Medulla oblongata (tissue), 1 donor: ENCODE measurements at regions not wholly inside any gene's neighbourhood (a gene's known extent, or its start where the extent isn't known, plus 50 kb on each side); places are given as distances from the start of the nearest gene placed in this dataset.

Experiments used
- DNase-seq: peaks from one replicate; pipeline ENCODE4 v3.0.0-alpha.2; 2015; ENCODE audit errors: extremely low spot score

DNA sequence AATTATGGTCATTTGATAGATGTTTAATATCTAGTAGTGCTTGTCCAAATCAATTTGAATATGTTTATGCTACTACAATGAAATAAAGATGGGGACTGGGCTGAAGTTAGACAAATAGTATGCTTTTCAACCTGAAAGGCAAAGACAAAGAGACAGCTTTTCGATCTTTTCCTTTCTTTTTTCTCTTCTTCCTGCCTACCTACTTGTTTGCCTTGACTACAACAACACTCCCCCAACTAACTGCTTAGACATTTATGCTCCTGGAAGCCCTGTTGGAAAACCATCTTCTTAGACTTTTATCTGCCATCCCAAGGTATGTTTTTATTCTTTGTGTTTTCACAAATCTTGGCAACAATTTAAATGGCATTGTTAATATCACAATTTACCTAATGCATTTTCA, 374.4 kb upstream of the DDI1 start:
- no peak for DNase-seq

DNA sequence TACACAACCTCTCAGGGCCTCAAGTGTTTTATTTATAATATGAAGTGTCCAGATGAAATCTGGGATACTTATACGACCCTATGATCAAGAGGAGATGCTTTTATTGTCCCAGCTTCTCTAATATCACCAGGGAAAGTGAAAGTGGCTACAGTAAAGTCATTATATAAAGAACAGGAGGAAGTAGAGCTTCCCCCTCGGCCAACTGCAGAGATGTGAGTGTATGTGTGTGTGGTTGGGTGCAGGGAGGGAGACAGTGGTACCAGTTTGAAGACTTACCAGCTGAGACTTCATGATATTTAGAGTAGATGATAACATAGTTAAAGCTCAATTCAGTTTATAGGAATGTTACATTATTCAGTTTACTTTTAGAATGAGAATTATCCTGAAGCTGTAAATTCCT, 373.6 kb upstream of the DDI1 start:
- peak; percentile 38 for DNase-seq

DNA sequence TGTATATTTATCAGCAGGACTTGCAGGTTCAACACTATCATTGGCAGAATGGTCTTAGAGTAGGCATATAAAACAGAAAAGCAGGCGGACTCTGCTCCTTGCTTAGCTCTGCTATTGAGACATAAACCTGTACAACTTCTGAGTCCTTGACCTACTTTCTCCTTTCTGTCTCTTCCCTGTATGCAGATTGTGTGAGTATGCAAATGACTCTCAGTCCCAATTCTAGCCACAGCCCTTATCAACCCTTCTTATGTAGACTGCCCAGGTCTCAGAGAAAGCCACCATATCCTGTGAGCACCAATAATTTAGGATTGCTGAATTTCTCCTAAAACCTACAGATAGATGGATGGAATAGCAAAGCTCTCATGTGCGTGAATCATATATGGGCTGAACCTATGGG, 367.6 kb upstream of the DDI1 start:
- DNase-seq, result no peak

DNA sequence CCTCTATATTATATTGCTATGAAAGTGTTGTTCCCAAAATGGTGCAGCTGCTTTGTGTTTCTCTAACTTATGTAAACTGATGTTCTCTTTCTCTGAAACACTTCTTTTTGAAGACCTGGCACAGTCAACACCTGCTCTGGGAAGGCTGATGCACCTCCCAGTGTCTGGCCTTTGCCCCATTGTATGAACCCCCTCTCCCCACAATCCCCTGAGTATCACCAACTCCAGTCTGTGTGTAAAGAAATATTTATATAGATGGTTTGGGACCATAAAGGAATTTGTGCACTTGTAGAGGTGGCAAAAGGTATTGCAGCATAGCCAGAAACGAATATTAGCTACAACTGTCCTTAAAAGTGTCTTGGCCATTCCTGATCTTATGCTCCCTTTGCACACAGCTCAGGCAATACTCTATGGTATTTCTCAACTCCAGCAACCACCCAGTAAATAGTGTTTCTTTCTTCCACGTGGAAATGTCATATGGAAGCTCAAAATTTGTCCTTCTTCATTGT, 365.2 kb upstream of the DDI1 start:
- no peak for DNase-seq

DNA sequence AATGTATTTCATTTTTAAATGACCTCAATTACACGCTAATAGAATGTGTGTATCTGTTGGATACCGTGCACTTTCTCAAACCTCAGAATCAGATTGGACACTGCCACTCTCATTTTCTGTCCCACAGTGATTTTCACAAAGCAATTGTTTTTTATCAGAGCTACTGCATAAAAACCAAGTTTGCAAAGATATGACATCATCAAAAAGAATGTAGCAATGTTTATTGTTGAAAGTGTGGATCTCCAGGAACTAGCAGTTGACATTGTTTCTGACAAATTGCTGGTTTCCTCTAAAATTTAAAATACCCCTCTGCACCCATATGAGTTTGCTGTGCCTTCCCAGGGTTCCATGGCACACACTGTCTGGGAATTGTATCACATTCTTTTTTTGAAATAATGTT, 362.7 kb upstream of the DDI1 start:
- no peak for DNase-seq

DNA sequence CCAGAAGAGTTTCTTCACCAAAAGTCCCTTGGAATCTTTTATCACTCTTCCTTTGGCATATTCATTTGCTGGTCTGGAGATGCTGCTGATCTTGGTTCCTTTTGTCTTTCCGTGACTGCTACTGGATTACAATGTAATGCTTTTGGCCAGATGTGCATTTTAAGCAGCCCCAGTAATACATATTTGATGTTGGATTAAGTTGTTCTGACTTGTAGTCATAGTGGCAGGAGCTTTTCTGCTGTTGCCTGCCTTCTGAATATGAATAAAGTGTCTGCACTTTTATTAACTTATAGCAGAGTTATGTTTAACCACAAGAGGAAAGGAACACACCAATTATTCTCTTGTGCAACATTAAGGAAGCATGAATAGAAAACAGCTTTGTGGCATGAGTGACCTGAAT, 360.0 kb upstream of the DDI1 start:
- no peak for DNase-seq

DNA sequence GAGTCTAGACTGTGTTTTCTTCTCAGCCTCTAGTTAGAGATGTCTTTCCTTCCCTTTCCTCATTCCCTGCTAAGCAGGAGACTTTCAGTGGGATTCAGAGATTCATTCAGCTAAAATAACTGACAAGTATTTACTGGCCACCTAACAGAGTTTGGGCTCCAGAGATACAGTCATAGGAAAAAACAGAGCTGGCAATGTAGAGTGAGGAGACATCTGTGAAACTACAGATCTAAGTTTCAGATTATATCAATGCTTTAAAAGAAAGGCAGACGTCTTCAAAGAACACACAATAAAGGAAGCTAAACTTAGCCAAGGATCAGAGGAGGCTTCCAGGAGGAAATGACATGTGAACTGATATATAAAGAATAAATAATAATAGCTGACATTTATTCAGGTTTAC, 355.6 kb upstream of the DDI1 start:
- DNase-seq, result no peak

DNA sequence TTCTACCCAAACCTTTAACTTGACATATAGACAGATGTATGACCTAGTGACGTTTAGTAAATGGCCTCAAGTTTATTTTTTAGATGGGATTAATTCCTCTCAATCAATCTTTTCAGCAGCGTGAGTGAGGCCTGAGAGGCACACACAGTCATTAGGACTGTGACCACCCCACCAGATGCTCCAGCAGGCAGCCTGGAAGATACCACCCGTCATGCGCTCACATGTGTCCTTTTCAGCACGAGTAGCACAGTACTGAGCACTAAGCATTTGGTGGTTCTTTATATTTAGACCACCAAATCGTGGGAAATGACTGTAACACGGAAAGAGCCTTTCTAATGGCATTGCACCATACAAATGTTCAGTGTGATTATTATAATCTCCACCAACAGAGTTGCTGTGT, 354.6 kb upstream of the DDI1 start:
- no peak for DNase-seq

DNA sequence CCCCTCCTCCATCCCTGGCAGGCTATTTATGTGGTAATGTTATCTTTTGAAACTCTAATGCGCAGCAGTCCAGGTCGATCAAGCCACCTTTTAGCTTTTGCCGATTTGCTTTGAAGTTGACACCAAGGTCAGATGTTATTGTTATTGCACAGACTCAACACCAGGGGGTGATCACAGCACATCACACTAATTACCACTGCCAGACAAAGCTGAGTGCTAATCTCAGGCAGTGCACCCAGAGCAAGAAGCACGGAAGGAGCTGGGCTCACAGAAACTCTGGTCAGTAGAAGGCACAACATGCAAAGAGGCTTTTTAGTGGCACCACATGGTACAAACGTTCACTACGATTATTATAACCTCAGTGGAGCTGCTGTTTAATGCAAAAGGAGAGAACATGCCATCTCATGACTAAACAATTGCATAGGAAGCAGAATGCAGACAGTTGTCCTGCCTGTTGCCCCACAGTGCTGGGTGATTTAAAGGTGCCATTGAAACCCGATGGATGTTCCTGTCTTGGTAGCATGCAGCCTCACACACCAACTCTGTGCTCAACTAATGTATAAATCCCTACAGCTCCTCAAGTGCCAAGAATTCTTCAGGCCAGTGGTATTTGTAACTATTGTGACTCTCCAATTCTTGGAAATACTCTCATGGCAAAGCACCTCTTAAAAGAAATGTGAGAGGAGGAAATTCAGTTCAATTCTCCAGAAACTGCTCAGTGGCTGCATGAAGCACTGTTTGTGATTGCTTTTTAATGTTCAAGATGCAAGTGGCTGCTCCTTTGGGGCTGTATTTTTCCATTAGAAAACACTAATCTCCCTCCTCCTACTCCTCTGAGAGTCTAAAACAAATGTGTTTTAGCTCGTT, 353.9 kb upstream of the DDI1 start:
- peak; percentile 86 for DNase-seq

DNA sequence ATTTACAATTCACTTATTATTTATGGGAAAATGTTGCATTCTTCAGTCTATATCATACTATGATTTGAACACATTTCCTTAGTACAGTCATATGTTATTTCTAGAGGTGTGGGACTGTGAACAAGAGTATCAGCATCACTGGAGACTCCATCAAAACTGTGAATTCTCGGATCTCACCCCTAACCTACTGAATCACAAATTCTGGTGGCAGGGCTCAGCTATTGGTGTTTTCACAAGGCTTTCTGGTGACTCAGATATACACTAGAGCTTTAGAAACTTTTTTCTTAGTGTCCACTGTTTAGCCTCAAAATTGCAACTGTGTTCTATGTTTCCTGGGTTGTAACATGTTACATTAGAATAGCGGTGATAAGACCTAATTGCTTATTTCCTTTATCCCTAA, 352.9 kb upstream of the DDI1 start:
- DNase-seq, result no peak

DNA sequence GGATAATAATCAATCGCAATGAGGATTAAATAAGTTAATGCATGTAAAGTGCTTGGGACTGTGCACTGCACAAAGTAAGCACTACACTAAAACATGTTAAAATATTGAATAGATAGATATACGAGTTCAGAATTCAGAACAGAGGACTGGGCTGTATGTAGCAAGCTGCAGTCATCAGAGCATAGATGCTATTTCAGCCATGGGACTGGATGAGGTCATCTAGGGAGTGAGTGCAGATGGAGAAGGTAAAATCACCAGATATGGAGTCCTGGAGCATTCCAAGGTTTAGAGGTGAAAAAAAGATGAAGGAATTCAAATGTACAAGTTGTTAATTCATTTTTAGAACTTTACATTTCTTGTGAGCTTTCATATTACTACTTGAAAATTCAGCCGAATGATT, 347.5 kb upstream of the DDI1 start:
- no peak for DNase-seq

DNA sequence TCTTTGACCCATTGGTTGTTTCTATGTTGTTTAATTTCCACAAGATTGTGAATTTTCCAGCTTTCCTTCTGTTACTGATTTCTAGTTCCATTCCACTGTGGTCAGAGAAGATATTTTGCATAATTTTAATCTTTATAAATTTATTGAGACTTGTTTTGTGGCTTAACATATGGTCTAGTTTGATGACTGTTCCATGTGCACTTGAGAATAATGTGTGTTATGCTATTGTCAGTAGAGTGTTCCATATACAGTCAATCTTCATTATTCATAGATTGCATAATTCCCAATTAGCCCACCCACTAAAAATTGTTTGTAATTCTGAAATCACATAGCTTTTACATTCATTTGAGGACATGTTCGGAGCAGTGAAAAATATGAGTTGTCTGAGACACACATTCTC, 346.1 kb upstream of the DDI1 start:
- DNase-seq, result no peak

DNA sequence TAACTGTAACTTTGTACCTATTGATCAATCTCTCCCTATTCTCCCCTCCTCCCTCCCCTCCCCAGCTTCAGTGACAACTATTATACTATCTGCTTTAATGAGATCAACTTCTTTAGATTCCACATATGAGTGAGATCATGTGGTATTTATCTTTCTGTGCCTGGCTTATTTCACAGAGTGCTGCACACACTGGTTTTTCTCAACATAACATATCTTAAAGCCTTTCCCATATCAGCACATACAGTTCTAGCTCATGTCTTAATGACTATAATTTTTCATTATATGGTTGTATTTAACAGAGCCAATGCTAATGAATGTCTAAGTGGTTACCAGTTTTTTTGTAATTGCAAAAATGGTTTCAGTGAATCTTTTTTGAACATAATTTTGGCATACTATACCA, 340.3 kb upstream of the DDI1 start:
- no peak for DNase-seq

DNA sequence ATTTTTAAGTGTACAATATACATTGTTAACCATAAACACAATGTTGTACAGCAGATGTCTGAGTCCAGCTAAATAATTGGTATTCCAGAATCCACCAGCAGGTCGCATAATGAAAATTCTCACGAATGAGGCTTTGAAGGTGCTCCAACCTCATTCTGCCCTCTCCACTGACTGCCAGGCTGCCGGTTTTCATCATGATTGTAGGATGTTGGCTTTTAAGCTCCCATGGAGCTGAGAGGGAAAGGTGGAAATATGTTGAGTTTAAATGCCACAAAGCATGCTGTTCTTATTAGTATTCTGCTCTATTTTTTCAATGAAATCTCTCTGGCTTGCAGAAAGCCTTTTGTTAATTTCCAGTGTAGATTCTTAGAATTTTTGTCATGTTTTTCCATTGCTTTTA, 337.2 kb upstream of the DDI1 start:
- no peak for DNase-seq

DNA sequence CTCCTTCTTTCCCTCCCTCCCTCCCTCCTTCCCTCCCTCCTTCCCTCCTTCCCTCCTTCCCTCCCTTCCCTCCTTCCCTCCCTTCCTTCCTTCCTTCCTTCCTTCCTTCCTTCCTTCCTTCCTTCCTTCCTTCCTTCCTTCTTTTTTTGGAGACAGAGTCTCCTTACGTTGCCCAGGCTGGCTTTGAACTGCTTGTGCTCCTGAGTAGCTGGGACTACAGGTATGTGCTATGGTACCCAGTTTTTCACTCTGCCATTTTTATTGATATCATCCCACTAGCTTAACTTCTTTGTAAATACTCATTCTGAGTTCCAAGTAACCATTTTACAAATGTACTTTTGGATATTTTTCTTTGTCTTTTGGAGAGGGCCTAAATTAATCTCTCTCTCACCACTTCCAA, 336.8 kb upstream of the DDI1 start:
- no peak for DNase-seq

DNA sequence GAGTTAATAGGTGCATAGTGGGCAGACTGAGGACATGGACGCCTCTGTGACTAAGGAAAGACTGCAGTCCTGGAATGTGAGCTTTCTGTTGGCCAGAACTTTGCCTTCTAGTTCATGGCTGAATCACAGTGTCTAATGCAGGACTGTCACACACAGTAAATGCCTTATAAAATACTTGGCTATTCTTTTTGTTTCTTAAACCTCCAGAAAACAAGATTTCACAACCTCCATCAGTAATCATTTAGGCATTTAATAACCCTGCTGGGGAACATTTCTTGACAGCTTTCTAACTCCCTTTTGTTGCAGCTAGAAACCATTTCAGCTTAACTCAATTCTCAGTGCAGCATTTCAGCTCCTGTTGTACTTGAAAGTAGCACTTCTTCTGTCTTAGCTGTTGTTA, 335.8 kb upstream of the DDI1 start:
- no peak for DNase-seq

DNA sequence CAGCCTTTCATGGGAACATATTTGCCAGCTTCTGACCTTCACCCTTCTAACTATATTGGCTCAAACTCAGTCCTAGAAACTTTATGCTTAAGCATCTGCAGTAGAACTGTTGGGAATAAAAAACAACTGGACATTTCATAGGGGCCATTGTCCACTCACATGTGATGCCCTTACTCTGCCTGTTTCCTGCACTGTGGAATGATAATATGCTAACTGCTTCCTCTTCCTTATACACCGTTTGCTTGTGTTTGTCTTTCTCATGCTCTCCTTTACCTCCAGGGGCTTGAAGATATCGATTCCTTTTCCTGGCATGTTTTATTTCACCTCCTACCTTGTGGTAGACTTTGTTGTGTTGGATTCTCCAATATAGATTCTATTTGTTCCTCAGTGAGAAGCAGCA, 333.0 kb upstream of the DDI1 start:
- no peak for DNase-seq

DNA sequence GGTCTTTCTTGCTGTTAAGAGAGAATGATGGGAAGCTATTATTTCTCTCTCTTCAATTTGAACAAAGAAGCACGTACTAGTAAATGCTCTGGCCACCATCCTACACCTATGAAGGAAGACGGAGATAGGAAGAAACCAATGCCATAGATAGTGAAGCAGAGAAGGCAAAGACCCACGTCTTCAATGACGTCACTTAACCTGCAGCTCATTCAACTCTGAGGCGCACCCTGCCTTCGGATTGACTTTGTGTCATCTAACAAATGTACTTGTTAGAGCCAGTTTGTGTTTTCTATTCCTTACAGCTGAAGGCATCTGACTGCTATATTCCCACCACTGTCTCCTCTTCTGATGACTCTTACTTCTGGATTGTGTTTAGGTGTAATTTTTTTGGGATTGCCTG, 332.5 kb upstream of the DDI1 start:
- DNase-seq, result no peak

DNA sequence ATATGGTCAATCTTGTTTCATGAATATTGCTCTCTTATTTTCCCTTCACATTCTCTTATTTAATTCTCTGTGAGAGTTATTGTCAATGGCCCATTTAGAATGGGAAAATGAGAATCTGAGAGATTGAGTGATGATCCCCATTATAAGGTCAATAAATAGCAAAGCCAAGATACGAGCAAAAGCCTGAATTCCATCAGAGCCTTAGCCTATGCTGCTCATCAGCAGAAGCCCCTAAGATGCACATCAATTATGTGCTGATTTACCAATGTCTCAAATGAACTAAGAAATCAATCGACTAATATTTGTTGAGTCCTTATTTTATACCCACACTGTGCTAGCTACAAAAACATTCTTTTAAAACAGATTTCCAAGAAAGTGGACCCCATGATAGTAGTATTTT, 330.8 kb upstream of the DDI1 start:
- no peak for DNase-seq

DNA sequence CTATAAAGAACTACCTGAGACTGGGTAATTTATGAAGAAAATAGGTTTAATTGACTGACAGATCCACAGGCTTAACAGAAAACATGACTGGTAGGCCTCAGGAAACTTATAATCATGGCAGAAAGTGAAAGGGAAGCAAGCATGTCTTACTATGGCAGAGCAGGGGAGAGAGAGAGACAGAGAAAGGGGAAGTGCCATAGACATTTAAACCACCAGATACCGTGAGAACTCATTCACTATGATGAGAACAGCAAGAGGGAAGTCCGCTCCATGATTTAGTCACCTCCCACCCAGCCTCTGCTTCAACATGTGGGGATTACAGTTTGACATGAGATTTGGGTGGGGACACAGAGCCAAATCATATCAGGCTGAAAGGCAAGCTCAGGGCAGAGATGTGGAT, 327.1 kb upstream of the DDI1 start:
- no peak for DNase-seq

DNA sequence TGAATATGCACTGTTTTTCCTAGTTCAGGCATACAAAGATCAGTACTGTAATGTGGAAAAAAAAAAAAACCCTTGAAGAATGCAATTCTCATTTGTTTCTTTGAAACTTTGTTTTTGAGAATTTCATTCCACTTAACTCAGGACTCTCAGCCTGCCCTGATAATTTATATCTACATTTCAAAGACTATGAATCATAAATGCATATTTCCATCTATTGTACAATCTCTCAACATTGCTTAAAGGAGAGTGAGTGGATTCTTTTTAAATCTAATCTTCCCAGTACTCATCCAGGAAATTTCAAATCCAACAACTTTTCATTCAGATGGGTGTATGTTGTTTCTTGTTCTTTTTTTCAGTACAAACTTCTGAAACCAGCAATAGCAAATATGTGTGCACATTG, 322.2 kb upstream of the DDI1 start:
- DNase-seq, result no peak

DNA sequence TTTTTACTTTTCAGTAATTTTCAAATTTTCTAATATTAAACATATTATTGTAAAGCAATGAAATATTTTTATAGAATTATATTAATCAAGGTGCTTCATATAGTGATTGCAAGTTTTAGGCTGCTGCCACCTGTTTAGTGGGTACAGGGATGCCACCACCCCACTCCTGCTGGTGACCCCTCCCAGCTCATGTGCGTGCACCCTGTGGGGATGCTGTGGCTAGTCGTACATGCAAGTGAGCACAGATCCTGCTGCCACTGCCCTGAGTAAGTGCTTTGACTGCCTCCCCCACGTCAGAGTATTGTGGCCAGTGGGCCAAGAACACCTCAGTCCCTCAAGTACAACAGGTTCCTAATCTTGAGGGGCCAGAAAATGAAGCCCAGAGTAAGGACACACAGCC, 320.1 kb upstream of the DDI1 start:
- DNase-seq, result no peak

DNA sequence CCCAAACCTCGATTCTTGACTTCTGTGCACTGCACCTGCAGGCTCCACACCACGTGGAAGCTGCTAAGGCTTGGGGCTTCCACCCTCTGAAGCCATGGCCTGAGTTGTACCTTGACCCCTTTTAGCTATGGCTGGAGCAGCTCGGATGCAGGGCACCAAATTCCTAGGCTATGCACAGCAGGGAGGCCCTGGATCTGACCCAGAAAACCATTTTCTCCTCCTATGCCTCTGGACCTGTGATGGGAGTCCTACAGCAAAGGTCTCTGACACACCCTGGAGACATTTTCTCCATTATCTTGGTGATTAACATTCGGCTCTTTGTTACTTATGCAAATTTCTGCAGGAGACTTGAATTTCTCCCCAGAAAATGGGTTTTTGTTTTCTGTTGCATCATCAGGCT, 309.2 kb upstream of the DDI1 start:
- DNase-seq, result no peak

DNA sequence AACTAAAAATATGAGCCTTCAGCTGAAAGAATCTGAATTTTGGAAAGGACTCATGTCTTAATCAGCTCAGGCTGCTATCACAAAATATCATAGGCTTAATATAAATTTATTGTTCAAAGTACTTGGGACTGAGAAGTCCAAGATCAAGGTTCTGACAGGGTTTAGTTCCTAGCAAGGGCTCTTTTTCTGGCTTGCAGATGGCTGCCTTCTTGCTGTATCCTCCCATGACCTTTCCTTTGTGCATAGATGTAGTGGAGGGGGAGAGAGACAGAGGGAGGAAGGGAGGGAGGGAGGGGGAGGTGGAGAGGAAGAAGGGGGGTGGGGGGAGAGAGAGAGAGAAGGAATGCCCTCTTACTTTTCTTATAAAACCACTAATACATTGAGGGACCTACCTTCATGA, 306.8 kb upstream of the DDI1 start:
- DNase-seq, result no peak
